Thoracic aorta (tissue), 2 donors: ENCODE measurements at regions not wholly inside any gene's neighbourhood (a gene's known extent, or its start where the extent isn't known, plus 50 kb on each side); places are given as distances from the start of the nearest gene placed in this dataset.
A peak's percentile ranks its signal among the peaks of the same experiment; 100 is the strongest.

ENCODE experiments used
- ATAC-seq: fragments of 150-250 bp; one replicate; pipeline ENCODE4 v1.8.0; 2017; ENCODE audit warnings: low read depth; ENCODE audit not compliant: insufficient number of reproducible peaks, low FRiP score
- DNase-seq: peaks from one replicate; pipeline ENCODE4 v3.0.0-alpha.2; 2020; ENCODE audit warnings: low spot score
- H3K27ac ChIP-seq, 2 donors: fragments of 200-600 bp; sonication (generic); 1 replicate in 1 of 2; 2 replicates in 1 of 2; pipeline ENCODE4 v1.5.1; 2016; ENCODE audit warnings: mild to moderate bottlenecking in 2 of 2, moderate library complexity in 2 of 2
- H3K27me3 ChIP-seq: fragments of 200-600 bp; sonication (generic); replicated peaks from 2 replicates; pipeline ENCODE4 v1.6.0; 2016; ENCODE audit warnings: mild to moderate bottlenecking; ENCODE audit not compliant: insufficient read depth
- H3K36me3 ChIP-seq: fragments of 200-600 bp; sonication (generic); one replicate; pipeline ENCODE4 v1.5.1; 2016
- H3K4me1 ChIP-seq, 2 donors: fragments of 200-600 bp; sonication (generic); 1 replicate in 1 of 2; 2 replicates in 1 of 2; pipeline versions ENCODE4 v1.5.1 to v1.6.0; 2016; ENCODE audit warnings: low read depth in 2 of 2, mild to moderate bottlenecking in 1 of 2; ENCODE audit not compliant: control insufficient read depth in 1 of 2
- H3K4me3 ChIP-seq: fragments of 200-600 bp; sonication (generic); 2 replicates; pipeline ENCODE4 v1.5.1; 2016; ENCODE audit warnings: mild to moderate bottlenecking
- H3K9me3 ChIP-seq: fragments of 200-600 bp; sonication (generic); 2 replicates; pipeline ENCODE4 v1.5.1; 2016
- TF ChIP-seq, protein P1 (sequence below): fragments of 200-600 bp; sonication (generic); IDR thresholded peaks from one replicate; pipeline ENCODE4 v1.5.1; 2019; ENCODE audit warnings: antibody characterized with exemption

DNA sequence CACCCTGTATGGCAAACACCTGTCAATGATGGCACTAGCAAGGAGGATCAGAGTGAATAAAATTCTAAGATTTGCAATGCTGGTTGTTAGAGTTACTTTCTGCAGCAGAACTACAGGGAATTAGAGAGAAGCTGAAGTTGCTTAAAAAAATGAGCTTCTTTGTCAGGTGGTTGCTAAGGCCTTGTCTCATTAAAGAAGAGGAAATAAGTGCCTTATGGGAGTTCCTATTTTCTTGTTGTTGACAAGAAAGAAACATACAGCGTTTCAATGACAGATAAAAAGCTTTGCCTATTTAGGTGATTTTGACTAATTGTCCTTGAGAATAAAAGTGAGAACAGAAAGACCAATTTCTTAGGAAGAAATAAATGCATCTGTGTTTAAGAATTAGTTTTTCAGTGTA lies 106.0 kb upstream of the ARHGAP24 start:
- DNase-seq = no peak
- TF ChIP-seq, protein P1, sequence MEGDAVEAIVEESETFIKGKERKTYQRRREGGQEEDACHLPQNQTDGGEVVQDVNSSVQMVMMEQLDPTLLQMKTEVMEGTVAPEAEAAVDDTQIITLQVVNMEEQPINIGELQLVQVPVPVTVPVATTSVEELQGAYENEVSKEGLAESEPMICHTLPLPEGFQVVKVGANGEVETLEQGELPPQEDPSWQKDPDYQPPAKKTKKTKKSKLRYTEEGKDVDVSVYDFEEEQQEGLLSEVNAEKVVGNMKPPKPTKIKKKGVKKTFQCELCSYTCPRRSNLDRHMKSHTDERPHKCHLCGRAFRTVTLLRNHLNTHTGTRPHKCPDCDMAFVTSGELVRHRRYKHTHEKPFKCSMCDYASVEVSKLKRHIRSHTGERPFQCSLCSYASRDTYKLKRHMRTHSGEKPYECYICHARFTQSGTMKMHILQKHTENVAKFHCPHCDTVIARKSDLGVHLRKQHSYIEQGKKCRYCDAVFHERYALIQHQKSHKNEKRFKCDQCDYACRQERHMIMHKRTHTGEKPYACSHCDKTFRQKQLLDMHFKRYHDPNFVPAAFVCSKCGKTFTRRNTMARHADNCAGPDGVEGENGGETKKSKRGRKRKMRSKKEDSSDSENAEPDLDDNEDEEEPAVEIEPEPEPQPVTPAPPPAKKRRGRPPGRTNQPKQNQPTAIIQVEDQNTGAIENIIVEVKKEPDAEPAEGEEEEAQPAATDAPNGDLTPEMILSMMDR = no peak
- Histone ChIP-seq H3K4me1 (no peaks in the 10 kb centered on the region), H3K36me3 (no peaks in the 10 kb centered on the region), H3K4me3 (no peak overlapping the region), H3K27ac (no peak overlapping the region), H3K27me3 (no peaks in the 10 kb centered on the region), H3K9me3 (no peaks in the 10 kb centered on the region)
- no peak for ATAC-seq

DNA sequence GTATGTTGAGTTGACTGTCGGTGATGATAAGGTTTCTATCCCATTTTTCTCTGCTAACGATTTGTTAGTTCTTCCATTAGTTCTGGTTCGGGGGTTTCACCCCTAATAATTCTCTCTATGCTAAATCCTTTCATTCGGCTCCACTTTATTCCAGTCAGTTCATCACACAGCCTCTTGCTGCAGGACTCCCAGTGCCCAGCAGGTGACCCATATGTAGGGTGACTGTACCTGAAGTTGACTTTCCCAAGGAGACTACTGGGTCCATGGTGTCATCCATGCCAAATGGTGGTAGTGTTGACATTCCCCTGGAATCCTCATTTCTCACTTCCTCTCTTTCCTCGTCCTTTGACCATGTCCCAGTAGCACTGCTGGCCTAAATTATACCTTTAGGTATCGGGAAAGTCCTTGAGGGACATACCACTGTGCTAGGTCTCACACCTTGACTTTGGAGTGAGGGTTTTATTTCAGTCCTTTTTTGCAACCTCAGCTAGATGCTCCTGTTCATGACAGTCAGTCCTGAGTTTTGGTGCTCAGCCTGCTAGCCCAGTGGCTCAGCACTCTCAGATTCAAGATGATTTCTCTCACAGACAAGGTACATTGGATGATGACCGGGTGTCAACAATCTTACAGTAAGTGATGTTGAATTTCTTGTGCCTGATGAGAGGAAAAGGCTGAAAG lies 105.1 kb upstream of the ARHGAP24 start:
- Histone ChIP-seq H3K27ac (no peak overlapping the region), H3K27me3 (no peaks in the 10 kb centered on the region), H3K36me3 (no peaks in the 10 kb centered on the region), H3K4me3 (no peak overlapping the region), H3K9me3 (no peaks in the 10 kb centered on the region), H3K4me1 (no peaks in the 10 kb centered on the region)
- ATAC-seq (no peak), DNase-seq (no peak)
- TF ChIP-seq, protein P1 = no peak

DNA sequence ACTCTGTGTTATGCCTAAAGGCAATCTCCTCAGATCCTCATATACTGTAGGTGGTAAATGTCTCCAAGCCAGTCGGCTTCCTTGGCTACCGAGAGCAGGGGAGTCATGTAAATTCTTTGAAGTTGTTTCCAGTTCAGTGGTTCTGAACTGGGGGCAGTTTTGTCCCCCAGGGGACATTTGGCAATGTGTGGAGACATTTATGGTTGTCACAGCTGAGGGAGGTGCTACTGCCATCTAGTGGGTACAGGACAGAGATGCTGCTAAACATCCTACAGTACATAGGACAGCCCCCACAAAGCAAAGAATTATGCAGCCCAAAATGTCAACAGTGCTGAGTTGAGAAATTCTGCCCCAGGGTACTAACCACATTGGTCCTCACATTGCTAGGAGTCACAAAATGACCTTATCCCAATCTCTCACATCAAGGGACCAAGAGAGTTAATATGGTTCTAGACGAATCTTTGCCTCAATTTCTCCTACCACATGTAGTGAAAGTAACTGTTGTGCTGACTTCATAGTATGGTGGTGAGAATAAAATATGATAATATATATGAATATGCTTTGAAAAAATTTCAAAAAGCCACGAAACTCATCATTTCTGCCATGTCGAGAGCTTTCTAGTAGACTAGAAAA lies 104.4 kb upstream of the ARHGAP24 start:
- DNase-seq (no peak), ATAC-seq (no peak)
- TF ChIP-seq, protein P1 = peak; percentile 11
- no peak overlapping the region for H3K27ac ChIP-seq
- no peaks in the 10 kb centered on the region for H3K27me3 ChIP-seq
- no peaks in the 10 kb centered on the region for H3K4me1 ChIP-seq
- H3K36me3 ChIP-seq = no peaks in the 10 kb centered on the region
- no peaks in the 10 kb centered on the region for H3K9me3 ChIP-seq
- no peak overlapping the region for H3K4me3 ChIP-seq

DNA sequence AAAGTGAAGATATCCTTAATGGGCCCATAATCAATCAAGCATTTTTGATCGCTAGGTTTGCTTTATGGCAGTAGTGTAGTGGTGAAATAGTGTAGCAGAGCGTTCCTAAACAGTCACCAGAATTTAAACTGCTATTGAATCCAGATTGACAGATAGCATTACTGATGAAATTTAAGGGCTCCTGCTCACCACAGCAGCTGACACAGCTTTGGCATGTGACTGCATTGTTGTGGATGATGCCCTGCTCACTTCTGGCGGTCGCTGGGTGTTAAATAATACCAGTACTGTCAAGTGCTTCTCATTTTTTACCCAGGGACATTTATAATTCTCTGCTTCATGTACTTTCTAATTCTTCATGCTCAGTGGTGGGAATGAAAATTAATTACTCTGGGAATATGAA lies 102.0 kb upstream of the ARHGAP24 start:
- Histone ChIP-seq H3K27ac (no peak overlapping the region), H3K9me3 (no peaks in the 10 kb centered on the region), H3K36me3 (no peaks in the 10 kb centered on the region), H3K27me3 (no peaks in the 10 kb centered on the region), H3K4me1 (no peaks in the 10 kb centered on the region), H3K4me3 (no peak overlapping the region)
- ATAC-seq (no peak), DNase-seq (no peak)
- TF ChIP-seq, protein P1 = no peak

DNA sequence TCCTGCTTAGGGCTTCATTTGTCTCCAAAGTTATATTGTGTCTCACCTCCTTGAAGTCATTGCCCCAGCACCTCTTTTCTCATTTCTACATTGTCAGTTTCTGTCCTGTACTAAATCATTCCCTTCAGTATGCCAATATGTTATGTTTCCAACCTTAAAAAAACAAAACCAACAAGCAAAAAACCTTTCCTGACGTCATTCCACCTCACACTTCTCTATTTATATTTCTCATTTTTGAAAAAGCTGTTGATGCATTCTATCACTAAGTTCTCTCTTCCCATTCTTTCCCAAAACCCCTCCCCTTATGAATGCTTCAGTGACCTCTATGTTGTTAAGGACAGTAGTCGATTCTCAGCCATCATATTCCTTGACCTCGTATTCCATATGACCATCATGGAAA lies 98.7 kb upstream of the ARHGAP24 start:
- no peak overlapping the region for H3K4me3 ChIP-seq
- no peaks in the 10 kb centered on the region for H3K36me3 ChIP-seq
- H3K4me1 ChIP-seq = no peaks in the 10 kb centered on the region
- TF ChIP-seq, protein P1 = no peak
- no peak overlapping the region for H3K27ac ChIP-seq
- no peaks in the 10 kb centered on the region for H3K27me3 ChIP-seq
- DNase-seq (no peak), ATAC-seq (no peak)
- H3K9me3 ChIP-seq = no peaks in the 10 kb centered on the region
